Stimulated activated memory B cell treated with anti-CD40 and anti-IgM and Interleukin-4, amounts not matched to agents 10 μg/mL and 1 μg/mL and 100 μg/mL, for 72 hours (primary cell): ENCODE measurements at regions not wholly inside any gene's neighbourhood (a gene's known extent, or its start where the extent isn't known, plus 50 kb on each side); places are given as distances from the start of the nearest gene placed in this dataset.

Source experiments
- ATAC-seq: fragments of 150-1000 bp; cut with Tn5 transposase; 2 replicates; pipeline ENCODE4 v1.10.0; 2021
- H3K27ac Mint-ChIP-seq: one replicate; pipeline ENCODE4 v1.8.0; 2022; ENCODE audit warnings: mild to moderate bottlenecking, mixed read lengths
- H3K27me3 Mint-ChIP-seq: one replicate; pipeline ENCODE4 v1.8.0; 2022; ENCODE audit warnings: mixed read lengths
- H3K36me3 Mint-ChIP-seq: one replicate; pipeline ENCODE4 v1.8.0; 2022; ENCODE audit warnings: mixed read lengths
- H3K4me1 Mint-ChIP-seq: one replicate; pipeline ENCODE4 v1.8.0; 2022; ENCODE audit warnings: mixed read lengths
- H3K4me3 Mint-ChIP-seq: one replicate; pipeline ENCODE4 v1.8.0; 2022; ENCODE audit warnings: mild to moderate bottlenecking, moderate library complexity, mixed read lengths
- H3K9me3 Mint-ChIP-seq: one replicate; pipeline ENCODE4 v1.8.0; 2022; ENCODE audit warnings: mixed read lengths

DNA sequence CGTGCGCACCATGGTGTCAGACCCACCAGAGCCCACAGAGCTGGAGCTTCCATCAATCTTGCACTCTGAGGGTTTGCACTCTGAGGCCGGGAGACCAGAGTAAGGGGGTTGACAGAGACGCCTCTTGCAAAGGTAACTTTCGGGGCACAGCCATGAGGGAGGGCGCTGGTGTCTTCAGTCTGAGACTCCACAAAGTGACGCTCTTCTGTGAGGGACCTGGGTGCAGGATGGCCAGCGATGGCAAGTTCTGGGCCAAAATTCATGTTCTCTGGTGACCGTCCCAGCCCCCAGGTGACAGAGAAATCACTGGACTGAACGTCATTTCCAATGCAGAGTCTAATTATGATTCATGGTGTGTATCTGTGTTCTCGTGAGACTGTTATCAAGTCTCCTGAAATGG lies 1395.2 kb downstream of the TBC1D22A start:
- Mint-ChIP-seq H3K27ac (no peak overlapping the region), H3K27me3 (peaks cover 16% of the 10 kb centered on the region), H3K36me3 (no peaks in the 10 kb centered on the region), H3K4me1 (peaks cover 3% of the 10 kb centered on the region), H3K9me3 (peaks cover 3% of the 10 kb centered on the region), H3K4me3 (no peak overlapping the region)
- no peak for ATAC-seq

DNA sequence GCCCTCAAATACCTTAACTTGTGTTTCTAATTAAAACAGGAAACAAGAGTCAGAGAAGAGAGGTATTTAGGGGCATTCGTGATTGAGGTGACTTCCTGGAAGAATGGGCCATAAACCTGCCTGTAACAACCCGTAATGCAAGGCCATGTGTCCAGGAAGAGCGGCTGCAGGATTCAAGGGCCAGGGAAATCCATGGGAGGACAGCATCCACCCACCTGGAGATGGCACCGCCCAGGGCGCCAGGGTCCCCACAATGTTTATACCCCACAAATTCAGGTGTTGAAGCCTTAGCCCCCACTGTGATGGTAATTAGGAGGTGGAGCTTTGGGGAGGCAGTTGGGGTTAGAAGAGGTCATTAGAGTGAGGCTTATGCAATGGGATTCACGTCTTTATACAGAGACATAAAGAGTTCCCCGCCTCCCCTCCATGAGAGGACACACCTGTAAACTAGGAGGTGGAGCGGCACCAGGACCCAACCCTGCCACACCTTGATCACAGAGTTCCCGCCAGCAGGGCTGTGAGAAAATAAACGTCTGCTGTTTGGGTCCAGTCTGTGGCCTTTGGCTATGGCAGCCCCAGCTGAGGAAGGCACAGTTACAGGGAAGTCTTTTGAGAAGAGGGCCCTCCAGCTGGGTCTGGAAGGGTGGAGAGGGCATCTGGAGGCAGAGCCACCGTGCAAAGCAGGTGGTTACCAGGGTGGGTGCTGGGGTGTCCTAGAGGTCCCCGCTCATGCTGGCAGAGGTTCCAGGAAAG lies 1394.3 kb downstream of the TBC1D22A start:
- peaks cover 20% of the 10 kb centered on the region for H3K27me3 Mint-ChIP-seq
- no peak overlapping the region for H3K4me3 Mint-ChIP-seq
- H3K36me3 Mint-ChIP-seq: no peaks in the 10 kb centered on the region
- no peak overlapping the region for H3K27ac Mint-ChIP-seq
- peaks cover 10% of the 10 kb centered on the region for H3K4me1 Mint-ChIP-seq
- peaks cover 3% of the 10 kb centered on the region for H3K9me3 Mint-ChIP-seq
- ATAC-seq: no peak

DNA sequence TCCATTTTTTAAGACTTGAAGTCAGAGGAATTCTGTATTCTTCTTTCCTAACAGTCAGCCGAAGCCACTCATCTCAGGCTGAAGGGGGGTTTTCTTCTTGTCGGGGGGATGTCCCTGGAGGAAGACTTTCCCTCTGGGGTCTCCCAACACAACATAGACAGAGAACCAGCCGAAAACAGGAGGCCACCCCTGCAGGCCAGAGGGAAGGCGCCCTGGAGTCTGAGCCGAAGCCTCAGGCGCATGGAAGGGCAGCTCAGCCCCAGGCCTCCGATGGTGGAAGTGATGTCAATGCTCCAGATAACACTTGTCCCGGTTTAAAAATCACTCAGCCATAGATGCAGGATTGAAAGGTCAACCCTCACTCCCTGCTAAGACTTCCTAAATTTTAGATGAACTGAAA lies 1393.0 kb downstream of the TBC1D22A start:
- H3K36me3 Mint-ChIP-seq: no peaks in the 10 kb centered on the region
- H3K9me3 Mint-ChIP-seq: peaks cover 3% of the 10 kb centered on the region
- no peak overlapping the region for H3K4me3 Mint-ChIP-seq
- no peak overlapping the region for H3K27ac Mint-ChIP-seq
- no peak for ATAC-seq
- H3K4me1 Mint-ChIP-seq: peaks cover 10% of the 10 kb centered on the region
- peaks cover 20% of the 10 kb centered on the region for H3K27me3 Mint-ChIP-seq

DNA sequence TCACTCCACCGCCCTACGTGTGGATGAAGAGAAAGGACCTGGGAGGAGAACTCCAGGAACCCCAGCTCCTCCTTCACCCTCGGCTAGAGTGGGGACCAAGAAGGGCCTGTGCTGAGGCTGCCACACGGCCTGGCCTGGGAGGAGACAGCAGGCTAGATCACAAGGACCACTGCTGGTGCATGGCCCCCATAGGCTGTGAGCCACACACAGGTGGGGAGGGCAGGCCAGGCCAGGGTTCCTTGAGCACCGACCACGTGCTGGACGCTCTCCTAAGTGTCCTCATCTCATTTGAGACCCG lies 1392.4 kb downstream of the TBC1D22A start:
- H3K27me3 Mint-ChIP-seq: peaks cover 20% of the 10 kb centered on the region

DNA sequence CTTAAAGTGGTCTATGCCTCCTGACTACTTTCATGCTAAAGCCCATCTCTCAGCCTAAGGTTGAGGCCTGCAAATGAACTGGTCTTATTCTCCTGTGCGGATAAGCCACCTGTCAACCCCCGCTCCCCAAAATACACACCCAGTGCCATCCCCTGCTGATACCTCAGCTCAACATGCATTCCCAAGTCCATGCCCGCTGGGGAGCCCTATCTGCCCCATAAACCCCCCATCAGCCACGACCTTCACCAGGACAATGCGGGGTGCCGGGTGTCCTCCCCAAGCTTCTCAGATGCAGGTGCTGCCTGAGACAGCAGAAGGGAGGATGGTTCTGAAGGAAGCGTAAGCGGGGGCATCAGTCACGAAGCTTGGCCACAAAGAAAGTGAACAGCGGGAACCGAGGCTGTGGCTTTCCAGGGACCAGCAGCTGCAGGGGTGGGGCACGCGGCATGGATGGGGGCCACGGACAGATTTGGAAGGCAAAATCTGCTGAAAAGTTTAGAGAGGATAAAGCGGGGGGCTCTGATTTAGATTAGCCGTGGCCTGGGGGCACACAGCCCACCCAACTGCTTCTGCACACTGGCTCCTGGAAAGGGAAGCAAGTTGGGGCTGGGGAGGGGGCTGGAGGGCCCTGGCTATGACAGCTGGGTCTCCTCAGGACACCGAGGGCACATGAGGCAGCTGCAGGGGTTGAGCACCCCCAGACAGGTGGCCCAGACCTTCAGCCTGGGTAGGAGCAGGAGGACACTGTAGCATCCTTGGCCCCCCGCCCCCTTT lies 1391.9 kb downstream of the TBC1D22A start:
- peaks cover 10% of the 10 kb centered on the region for H3K4me1 Mint-ChIP-seq
- peaks cover 3% of the 10 kb centered on the region for H3K9me3 Mint-ChIP-seq
- no peak for ATAC-seq
- peaks cover 20% of the 10 kb centered on the region for H3K27me3 Mint-ChIP-seq
- H3K27ac Mint-ChIP-seq: no peak overlapping the region
- no peak overlapping the region for H3K4me3 Mint-ChIP-seq
- H3K36me3 Mint-ChIP-seq: no peaks in the 10 kb centered on the region

More for the DNA sequence above, 1392.4 kb downstream of the TBC1D22A start:
- Mint-ChIP-seq H3K27ac (no peak overlapping the region), H3K36me3 (no peaks in the 10 kb centered on the region), H3K9me3 (peaks cover 3% of the 10 kb centered on the region), H3K4me3 (no peak overlapping the region), H3K4me1 (peaks cover 10% of the 10 kb centered on the region)
- no peak for ATAC-seq

DNA sequence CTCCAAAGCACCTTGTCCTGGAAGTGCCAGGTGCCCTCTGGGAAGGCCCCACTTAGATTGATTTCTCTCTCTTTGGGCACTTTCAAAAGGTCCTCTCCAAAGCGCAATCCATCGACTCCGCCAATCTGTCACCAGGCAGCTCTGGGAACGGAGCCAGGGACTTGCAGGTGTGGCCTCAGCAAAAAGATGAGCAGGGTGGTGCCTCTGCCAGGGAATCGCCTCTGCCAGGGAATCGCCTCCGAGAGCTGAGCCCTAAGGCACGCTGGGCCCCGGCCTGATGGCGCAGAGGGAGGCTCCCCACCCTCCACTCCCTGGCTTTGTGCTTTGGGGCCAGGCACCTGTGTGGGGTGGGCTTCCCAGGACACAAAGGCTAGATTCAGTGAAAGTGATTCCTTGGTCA lies 1391.3 kb downstream of the TBC1D22A start:
- H3K4me1 Mint-ChIP-seq: peaks cover 10% of the 10 kb centered on the region
- no peaks in the 10 kb centered on the region for H3K36me3 Mint-ChIP-seq
- peaks cover 20% of the 10 kb centered on the region for H3K27me3 Mint-ChIP-seq
- peaks cover 2% of the 10 kb centered on the region for H3K9me3 Mint-ChIP-seq
- ATAC-seq: no peak
- no peak overlapping the region for H3K27ac Mint-ChIP-seq
- H3K4me3 Mint-ChIP-seq: no peak overlapping the region

DNA sequence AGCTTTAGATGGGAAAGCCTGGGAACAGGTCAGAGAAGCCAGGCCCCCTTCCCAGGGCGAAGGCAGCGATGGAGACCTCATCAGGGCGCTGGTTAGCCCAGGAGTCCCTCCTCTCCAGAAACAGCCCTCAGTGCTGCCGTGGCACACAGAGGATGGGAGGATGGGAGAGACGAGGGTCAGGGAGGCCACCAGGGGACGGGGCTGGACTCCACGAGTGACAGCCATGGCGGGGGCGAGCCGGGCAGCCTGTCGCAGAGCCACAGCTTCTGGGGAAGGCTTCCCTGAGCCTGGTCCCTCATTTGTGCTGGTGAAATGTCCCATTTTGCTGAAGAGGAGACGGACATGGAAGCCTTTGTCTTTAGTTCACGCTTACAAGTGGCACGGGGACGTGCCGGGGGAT lies 1390.5 kb downstream of the TBC1D22A start:
- Mint-ChIP-seq H3K9me3 (peaks cover 2% of the 10 kb centered on the region), H3K36me3 (no peaks in the 10 kb centered on the region)

DNA sequence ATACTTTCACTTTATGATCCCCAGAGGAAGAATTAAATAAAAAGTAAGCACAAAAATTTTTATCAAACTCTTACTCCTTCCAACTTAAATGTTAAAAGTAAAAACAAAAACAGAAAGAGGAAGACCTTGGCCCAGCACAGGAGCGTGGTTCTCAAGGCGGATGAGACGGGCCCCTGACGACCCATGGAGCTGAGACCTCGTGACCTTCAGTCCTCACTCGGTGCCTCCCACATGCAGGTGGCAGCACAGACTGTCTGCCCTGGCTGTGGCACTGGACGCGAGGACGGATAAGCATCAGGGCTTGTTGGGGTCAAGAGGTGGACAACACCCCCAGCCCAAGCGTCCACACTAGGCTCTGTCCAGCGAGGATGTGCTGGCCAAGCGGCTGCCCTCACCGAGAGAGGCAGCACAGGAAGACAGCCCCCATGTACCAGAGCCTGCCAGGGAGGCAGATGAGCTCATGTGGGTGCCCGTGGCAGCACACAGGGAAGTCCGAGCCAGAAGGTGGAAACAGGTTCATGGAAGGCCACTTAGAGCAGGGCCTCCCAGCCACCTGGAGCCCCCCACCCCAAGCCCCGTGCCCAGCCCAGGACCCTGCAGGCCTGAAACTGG lies 1389.8 kb downstream of the TBC1D22A start:
- Mint-ChIP-seq H3K36me3 (no peaks in the 10 kb centered on the region), H3K27ac (peak overlapping the region; percentile 27), H3K4me1 (peaks cover 10% of the 10 kb centered on the region), H3K27me3 (peaks cover 24% of the 10 kb centered on the region), H3K4me3 (no peak overlapping the region), H3K9me3 (peaks cover 2% of the 10 kb centered on the region)
- peak; percentile 80 for ATAC-seq

More for the DNA sequence above, 1390.5 kb downstream of the TBC1D22A start:
- Mint-ChIP-seq H3K27me3 (peaks cover 20% of the 10 kb centered on the region), H3K4me1 (peaks cover 10% of the 10 kb centered on the region), H3K27ac (no peak overlapping the region), H3K4me3 (no peak overlapping the region)
- ATAC-seq: no peak

DNA sequence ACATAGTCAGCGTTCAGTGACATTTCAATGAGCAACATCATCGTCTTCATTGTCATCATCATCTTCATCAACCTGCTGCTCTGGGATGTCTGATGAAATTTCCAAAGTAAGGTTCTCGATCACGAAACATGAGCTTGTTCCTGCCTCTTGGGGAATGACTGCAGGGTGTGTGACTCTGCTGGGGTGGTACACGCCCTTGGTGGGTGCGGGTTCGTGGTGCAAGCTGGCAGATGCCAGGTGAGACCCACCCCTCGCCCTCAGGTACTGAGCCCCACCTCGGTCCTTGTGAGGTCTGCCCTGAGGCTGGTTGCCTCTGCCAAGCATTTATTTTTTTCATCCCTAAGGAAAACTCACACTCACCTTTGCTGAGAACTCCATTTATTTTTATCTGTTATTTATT lies 1389.2 kb downstream of the TBC1D22A start:
- no peak overlapping the region for H3K27ac Mint-ChIP-seq
- H3K4me3 Mint-ChIP-seq: no peak overlapping the region
- H3K36me3 Mint-ChIP-seq: no peaks in the 10 kb centered on the region
- H3K27me3 Mint-ChIP-seq: peaks cover 27% of the 10 kb centered on the region
- peaks cover 10% of the 10 kb centered on the region for H3K4me1 Mint-ChIP-seq
- H3K9me3 Mint-ChIP-seq: peaks cover 2% of the 10 kb centered on the region
- ATAC-seq: no peak

DNA sequence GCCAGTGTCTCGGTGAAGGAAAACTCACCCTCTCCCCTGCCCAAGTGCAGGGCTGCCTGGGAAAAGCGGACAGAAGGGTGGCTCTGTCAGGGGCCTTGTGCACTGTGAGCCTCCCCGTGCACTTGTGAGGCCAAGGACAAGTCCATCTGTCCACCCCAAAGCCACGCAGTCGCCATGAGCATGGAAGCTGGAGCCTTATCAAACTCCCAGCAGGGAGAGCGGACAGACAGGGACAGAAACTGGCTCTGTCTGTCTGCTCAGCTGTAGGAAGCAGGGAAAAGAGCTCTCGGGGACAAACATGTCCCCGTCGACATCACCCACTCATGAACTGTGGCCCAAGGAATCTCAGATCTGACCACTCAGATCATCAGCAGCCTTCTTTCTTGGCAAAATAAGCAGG lies 1385.4 kb downstream of the TBC1D22A start:
- ATAC-seq: no peak
- peaks cover 16% of the 10 kb centered on the region for H3K4me1 Mint-ChIP-seq
- peaks cover 2% of the 10 kb centered on the region for H3K9me3 Mint-ChIP-seq
- H3K27ac Mint-ChIP-seq: no peak overlapping the region
- no peak overlapping the region for H3K4me3 Mint-ChIP-seq
- H3K27me3 Mint-ChIP-seq: peaks cover 54% of the 10 kb centered on the region
- no peaks in the 10 kb centered on the region for H3K36me3 Mint-ChIP-seq

DNA sequence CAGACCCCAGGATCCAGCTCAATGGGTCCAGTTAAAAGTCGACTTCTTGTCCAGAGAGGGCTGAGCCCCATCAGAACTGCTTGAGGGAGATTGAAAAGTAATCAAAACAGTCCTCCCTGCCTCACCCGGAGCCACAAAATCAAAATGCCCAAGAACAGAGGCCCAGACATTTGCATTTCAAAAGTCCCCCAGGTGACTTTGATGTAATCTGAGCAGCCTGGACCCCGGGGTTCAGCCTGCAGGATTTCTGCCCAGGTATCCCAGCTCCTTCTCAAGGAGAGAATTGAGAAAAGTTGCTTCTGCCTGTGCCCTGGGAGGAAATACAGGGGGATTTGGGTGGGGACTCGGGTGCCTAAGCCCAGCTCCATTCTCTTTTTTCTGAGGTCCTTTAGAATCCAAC lies 1385.0 kb downstream of the TBC1D22A start:
- peaks cover 52% of the 10 kb centered on the region for H3K27me3 Mint-ChIP-seq
- peaks cover 11% of the 10 kb centered on the region for H3K4me1 Mint-ChIP-seq
- H3K4me3 Mint-ChIP-seq: no peak overlapping the region
- ATAC-seq: no peak
- H3K9me3 Mint-ChIP-seq: peaks cover 2% of the 10 kb centered on the region
- H3K36me3 Mint-ChIP-seq: no peaks in the 10 kb centered on the region
- no peak overlapping the region for H3K27ac Mint-ChIP-seq

DNA sequence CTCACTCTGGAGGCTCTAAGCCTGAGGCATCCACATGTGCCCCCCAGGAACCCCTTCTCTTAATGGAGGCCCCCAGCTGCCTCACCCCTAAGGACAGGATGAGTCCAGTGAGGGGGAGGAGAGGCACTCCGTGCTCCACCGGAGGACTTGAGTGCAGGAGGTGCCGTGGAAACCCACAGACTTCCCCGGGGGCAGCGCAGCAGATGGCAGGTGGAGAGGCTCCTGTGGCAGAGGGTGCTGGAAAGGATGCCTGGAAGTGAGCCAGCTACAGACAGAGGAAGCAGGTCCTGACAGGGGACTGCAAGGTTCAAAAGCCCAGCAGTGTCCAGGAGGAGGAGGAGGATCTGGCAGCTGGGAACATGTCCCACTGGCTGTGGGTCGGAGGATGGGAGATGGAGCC lies 1384.0 kb downstream of the TBC1D22A start:
- peaks cover 2% of the 10 kb centered on the region for H3K9me3 Mint-ChIP-seq
- H3K4me3 Mint-ChIP-seq: no peak overlapping the region
- H3K36me3 Mint-ChIP-seq: no peaks in the 10 kb centered on the region
- peaks cover 50% of the 10 kb centered on the region for H3K27me3 Mint-ChIP-seq
- no peak overlapping the region for H3K27ac Mint-ChIP-seq
- ATAC-seq: no peak
- peaks cover 7% of the 10 kb centered on the region for H3K4me1 Mint-ChIP-seq

DNA sequence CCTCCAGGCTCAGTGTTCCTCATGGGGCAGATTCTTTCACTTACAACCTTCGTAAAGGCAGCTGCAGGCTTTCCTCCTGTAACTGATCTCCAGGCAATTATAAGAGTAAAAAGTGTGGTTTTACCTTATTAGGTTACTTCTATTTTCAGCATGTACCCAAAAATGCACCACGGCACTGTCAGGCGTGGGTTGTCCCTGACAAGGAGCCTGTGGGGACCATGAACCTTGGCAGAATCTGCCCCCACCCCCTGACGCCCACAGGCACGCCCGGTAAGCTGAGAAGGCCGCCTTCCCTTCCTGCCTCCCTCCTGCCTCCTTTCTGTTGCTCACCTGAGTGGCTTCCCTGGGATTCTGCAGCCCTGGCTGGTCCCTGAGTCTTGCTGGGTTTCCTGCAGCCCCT lies 1383.3 kb downstream of the TBC1D22A start:
- no peak for ATAC-seq
- H3K9me3 Mint-ChIP-seq: peaks cover 2% of the 10 kb centered on the region
- no peaks in the 10 kb centered on the region for H3K36me3 Mint-ChIP-seq
- H3K4me3 Mint-ChIP-seq: no peak overlapping the region
- H3K4me1 Mint-ChIP-seq: peaks cover 7% of the 10 kb centered on the region
- no peak overlapping the region for H3K27ac Mint-ChIP-seq
- peaks cover 50% of the 10 kb centered on the region for H3K27me3 Mint-ChIP-seq

DNA sequence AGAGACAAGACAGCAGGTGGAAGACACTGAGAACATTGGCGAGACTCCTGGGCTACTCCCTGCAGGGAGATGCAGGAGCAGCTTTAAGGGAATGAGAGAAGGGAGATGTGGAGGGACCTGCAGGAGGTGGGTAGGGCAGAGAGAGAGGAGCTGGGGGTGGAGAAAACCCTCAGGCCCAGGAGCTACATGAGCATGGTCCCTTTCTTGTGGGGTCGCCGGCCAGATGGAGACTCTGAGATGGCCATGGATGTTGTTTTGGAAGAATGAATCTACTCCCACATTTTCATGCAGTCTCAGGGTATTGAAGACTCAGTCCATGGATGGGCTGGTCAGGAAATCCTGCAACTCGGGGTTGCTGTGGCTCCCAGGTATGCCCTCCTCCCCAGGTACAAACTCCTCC lies 1381.9 kb downstream of the TBC1D22A start:
- no peak for ATAC-seq
- Mint-ChIP-seq H3K9me3 (peaks cover 2% of the 10 kb centered on the region), H3K27ac (no peak overlapping the region), H3K4me3 (no peak overlapping the region), H3K36me3 (no peaks in the 10 kb centered on the region), H3K27me3 (peaks cover 50% of the 10 kb centered on the region), H3K4me1 (peaks cover 9% of the 10 kb centered on the region)

DNA sequence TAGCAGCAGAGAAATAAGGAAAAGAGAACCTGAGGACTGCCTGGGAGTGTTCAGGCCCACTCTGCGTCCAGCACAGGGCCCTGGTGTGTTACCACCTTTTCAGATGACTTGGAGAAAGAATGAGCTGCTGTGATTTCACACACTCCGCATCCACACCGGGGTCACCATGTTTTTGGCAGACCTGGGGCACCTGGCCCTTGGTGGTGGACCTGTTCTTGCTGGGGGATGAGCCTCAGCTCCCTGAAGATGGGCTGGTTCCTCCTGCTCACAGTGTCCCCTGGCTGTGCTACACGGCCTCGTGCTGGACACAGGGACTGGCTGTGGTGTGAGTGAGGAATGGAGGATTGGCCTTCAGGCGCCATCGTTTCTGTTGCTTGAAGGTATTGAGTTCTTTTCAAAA lies 1381.4 kb downstream of the TBC1D22A start:
- no peak overlapping the region for H3K27ac Mint-ChIP-seq
- H3K4me1 Mint-ChIP-seq: peaks cover 13% of the 10 kb centered on the region
- ATAC-seq: no peak
- peaks cover 2% of the 10 kb centered on the region for H3K9me3 Mint-ChIP-seq
- no peak overlapping the region for H3K4me3 Mint-ChIP-seq
- peaks cover 50% of the 10 kb centered on the region for H3K27me3 Mint-ChIP-seq
- H3K36me3 Mint-ChIP-seq: no peaks in the 10 kb centered on the region

DNA sequence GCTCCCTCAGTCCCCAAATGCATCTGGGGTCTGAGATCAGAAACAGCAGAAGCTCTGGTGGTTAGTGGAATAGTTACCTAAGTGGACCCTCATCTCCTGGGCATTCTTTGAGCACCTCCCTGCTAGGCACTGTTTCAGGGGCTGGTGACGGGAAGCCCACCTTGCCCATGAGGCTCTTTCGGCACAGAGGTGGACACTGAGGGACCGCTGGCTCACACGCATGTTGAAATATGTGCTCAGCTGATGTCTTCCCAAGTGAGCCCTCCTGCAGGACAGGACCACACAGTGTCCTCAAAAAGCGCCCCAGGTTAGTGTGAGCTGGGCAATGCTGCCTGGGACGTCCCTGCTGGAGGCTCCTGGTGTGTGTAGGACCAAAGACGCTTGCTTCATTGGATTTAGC lies 1379.9 kb downstream of the TBC1D22A start:
- H3K4me1 Mint-ChIP-seq: peaks cover 20% of the 10 kb centered on the region

More for the DNA sequence above, 1379.9 kb downstream of the TBC1D22A start:
- H3K36me3 Mint-ChIP-seq: no peaks in the 10 kb centered on the region
- H3K4me3 Mint-ChIP-seq: no peak overlapping the region
- no peaks in the 10 kb centered on the region for H3K9me3 Mint-ChIP-seq
- no peak for ATAC-seq
- peaks cover 47% of the 10 kb centered on the region for H3K27me3 Mint-ChIP-seq
- no peak overlapping the region for H3K27ac Mint-ChIP-seq
